ENCODE measurements at regions not wholly inside any gene's neighbourhood (a gene's known extent, or its start where the extent isn't known, plus 50 kb on each side); places are given as distances from the start of the nearest gene placed in this dataset.

DNA sequence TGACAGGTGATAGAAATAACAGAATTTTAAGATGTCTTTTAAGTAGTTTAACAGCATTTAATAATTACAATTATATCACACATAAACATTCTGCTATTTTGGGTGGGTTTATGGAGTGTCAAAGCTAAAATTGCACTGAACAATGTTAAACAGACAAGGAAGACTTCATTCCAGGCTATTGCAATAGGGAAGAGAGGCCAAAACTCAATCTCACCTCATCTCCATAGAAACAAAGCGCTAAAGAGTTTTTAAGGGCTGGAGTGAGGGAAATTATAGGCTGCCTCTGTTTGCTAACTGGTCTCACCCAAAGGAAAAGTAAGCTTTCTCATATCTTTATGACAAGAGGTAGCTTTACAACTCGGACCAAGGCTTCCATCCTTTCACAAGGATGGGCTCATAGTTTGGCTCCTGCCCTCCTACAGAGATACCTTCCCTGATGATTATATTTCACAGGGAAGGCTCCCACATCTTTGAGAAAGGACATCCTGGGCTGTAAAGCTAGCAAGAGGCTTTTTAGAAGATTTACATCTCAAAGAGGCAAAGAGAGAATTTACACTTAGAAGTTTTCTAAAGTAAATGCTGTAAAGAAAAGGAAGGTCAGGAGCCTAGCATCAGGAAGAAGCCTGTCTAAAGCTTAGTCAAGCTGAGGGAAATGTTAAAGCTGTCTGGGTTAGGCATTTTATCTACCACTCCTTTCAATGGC, 350.2 kb upstream of the IMPG1 start:
- DNase-seq (ENCODE audit: low spot score), result no peak

DNA sequence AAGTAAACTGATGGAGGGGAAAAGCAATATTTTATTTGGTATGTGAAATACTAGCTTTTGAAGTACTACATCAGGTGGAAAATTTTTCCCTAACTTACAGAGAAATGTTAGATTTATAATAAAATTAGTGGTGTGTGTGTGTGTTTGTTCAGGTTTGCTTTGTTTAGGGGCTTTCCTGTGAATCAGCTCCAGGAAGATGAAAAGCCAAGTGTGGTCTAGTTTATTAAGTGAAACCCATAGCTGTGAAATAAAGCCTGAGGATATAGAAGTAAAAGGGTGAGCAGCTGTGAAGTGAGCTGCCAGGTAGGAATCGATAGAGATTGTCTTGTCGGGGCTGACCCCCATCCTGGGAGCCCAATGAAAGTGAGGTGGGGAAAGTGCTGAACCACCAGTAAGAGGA, 347.6 kb upstream of the IMPG1 start:
- no peak for DNase-seq (ENCODE audit: low spot score)

DNA sequence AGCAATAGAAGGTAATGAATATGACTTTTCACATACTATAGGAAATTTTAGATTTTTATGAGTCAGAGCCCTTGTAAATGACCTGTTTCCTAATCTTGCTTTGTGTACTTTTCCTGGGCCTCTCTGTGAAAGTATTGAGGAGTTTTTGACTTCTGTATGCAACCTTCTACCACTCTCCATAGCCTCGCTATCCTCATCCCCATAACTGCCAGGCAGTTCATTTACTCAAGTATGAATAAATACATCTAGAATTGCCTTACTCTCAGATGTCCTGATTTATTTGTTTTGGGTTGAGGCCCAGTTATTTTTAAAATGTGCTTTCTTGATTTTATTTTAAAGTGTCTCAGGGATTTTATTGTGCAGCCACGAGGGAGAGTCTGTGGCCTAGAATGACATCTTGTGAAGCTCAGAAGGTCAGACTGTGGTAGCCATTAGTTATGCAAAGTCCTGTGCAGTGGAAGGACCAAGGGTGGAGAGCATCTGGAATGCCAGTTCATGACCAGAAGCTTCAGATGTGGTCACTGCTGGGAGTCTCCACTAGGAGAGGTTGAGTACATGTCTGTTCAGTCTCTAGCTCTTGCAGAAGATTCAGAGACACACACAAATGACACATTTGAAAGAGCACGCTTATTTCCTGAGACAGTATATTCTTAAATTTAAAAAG, 346.2 kb upstream of the IMPG1 start:
- peak; percentile 25 for DNase-seq (ENCODE audit: low spot score)

DNA sequence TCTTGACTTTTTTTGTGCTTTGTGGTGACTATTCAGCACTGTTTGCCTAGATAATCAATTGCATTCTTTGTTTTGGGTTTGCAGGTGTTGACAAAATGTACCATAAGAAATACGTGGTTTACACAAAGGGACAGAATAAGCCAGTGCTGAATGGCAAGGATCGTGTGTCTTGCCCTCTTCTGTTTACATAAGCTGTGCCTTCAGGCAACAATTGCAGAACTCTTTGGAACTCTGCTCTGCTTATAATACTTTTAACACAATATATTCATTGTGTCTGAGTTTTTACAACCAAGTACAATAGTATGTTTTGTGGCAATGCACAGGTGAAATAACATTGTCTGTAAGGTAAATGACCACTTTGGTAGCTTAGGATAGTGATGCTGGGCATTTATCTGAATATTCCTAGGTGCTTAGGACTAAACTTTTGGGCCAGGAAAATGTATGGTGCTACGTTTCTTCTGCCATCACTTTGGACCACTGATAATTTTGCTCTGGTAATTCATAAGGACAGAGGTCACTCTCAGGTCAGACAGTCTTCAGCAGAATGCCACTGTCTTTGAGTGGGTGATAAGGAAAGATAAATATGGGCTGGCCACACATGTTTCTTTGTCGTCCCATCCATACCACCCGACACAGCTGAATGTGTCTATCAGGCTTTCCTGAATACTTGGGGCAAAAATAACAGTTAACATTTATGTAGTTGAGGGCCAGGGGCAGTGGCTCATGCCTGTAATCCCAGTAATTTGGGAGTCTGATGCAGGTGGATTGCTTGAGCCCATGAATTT, 344.6 kb upstream of the IMPG1 start:
- DNase-seq (ENCODE audit: low spot score), result no peak

DNA sequence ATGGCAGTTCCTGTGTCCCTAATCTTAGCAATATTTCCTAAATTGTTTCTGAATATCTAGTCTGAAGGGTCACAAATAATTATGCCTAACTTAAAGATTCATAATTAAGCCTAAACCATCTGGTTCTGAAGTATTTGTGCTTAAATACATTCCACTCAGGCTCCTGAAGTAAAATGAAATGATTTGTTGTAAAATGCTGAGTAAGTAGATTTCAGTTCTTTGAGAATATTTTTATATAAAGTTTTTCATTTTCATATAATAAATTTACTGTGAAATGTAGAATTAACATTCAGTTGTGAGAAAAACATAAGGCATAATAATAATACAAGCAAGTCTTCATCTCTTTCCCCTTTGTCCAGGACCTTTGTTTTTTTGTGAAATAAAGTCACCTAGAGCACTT, 330.6 kb upstream of the IMPG1 start:
- DNase-seq (ENCODE audit: low spot score), result no peak

DNA sequence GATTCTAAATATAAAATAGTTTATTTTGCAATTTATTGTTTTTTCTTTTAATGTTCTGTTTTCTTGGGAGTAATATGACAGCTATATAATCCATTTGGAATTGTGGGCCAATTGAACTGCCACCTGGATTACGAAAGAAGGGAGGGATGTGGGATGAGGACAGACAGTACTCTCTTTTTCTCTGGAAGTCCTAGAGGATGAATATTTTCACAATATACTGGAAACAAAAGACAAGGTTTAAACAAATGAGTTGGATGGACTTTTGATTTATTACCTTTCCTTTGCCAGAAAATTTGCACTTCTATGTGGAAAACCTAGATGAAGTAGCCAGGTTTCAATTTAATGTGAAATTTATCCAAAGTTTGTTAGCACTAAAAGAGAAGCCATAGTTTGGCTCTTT, 325.5 kb upstream of the IMPG1 start:
- no peak for DNase-seq (ENCODE audit: low spot score)

DNA sequence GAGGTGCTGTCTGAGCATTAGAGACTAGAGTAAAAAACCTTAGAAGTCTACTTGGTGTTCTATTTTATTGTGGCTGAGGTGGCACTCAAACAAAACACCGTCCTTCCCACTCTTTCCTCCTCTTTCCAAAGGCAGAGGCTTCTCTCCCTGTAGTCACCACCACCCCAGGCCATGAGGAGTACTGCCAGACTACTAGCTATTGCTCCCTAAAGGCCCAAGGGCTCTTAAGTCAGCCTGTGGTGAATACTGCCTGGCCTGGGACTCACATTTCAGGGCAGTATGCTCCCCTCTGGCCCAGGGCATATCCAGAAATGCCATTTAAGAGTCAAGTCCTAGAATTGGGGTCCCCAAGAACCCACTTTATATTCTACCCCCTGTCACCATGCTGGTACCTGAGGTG, 309.7 kb upstream of the IMPG1 start:
- DNase-seq (ENCODE audit: low spot score), result no peak

DNA sequence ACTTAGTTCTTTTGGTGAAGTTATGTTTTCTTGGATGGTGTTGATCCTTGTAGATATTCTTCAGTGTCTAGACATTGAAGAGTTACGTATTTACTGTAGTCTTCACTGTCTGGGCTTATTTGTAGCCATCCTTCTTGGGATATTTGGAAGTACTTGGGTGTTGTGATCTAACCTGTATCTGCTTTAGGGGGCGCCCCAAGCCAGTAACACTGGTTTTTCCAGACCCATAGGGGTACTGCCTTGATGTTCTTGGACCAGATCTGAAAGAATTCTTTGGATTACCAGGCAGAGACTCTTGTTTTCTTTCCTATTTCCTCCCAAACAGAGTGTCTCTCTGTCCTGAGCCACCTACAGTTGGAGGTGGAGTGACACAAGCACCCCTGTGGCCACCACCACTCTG, 309.1 kb upstream of the IMPG1 start:
- DNase-seq (ENCODE audit: low spot score), result no peak

DNA sequence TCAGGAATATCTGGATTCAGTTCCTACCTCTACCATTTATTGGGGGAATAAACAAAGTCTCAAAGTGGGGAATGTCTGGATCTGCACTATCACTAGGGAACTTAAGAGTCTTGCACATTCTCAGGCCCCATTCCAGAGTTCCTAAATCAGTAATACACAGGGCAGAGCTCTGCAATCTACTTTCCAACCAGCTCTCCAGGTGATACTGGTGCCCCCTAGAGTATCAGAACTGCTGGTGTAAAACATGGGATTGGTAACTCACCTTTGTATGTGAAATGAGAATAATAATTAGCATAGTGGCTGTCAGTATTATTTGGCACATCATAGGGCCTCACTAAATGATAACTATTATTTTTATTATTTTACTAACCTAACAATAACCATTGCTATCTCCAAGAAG, 278.8 kb upstream of the IMPG1 start:
- no peak for DNase-seq (ENCODE audit: low spot score)

DNA sequence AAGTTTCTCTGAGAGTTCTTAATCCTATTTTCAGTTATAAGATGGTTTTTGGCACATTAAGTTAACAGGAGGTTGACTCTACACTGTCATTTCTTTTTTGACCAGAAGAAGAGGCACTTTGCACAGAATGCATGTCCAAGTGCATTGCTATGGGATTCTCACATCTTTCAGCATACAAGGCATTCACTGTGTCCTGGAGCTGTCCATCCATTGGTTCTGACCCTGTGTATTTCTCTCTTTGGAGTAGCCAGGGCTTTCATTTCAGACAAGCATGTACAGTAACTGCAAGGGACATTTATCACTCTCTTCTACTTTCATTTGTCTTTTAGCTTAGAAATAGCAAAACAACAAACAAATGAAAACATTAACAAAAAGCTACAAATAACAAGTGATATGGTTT, 275.1 kb upstream of the IMPG1 start:
- no peak for DNase-seq (ENCODE audit: low spot score)

DNA sequence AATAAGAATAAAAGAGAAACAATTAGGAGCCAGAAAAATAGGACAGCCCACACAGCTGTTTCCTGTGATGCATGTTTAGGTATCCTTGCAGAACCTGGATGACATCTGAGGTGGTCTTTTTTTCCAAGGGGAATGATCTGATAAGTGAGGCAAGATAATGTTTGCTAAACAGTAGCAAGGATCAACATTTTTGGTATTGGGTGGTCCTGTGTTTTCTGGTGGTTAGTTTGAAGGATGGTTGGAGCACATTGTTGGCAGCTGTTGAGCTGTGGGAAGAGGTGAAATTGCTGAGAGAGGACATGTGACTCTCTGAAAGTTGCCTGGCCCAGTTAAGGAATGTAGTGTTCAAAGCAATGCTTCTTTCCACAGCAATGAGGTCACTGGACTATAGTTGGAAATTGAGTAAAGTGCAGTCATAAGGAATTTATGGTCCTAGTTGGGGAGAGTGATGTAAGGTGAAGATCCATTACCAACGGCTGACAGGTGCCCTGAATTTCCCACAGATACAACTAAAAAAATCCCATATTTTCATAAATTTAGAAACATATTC, 270.2 kb upstream of the IMPG1 start:
- DNase-seq (ENCODE audit: low spot score), result no peak

DNA sequence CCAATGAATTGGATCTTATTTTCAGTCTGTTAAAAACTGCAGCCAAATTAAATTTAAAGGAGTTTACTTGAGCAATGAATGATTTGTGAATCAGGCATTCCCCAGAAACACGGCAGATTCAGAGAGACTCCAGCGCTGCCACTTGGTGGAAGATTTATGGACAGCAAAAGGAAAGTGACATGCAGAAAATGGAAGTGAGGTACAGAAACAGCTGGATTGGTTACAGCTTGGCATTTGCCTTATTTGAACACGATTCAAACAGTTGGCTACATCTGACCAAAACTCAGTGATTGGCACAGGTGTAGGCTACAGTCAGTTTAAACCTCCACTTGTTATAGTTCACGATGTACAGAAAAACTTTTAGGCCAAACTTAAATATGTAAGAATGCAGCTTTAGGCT, 257.6 kb upstream of the IMPG1 start:
- no peak for DNase-seq (ENCODE audit: low spot score)

DNA sequence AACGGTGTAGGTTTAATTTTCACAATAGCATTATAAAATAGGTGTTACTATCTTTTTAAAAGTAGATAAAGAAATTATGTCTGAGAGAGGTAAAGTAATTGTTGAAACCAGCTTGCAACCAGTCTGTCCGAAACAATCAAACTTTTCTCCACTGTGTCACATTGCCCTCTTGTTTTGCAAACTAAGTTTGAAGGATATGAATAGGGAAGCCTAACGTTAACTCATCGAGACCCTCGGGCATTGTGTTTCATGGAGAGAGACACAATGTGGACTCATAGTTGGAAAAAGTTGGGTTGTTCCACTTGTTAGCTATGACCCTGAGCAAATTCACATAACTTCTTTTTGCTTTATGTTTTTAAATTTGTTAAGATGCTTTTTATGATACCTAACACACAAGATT, 254.4 kb upstream of the IMPG1 start:
- no peak for DNase-seq (ENCODE audit: low spot score)

Measured in A172 (cell line).